DOHH2 (cell line): ENCODE measurements at regions not wholly inside any gene's neighbourhood (a gene's known extent, or its start where the extent isn't known, plus 50 kb on each side); places are given as distances from the start of the nearest gene placed in this dataset.

Source experiments
- EZH2phosphoT487 ChIP-seq: fragments of 200-600 bp; sonication (generic); IDR thresholded peaks from 2 replicates; pipeline ENCODE4 v1.6.1; 2017; ENCODE audit warnings: borderline replicate concordance, mild to moderate bottlenecking, antibody characterized with exemption, low read length, moderate library complexity, mixed read lengths
- TF ChIP-seq, protein P1 (sequence below): fragments of 200-600 bp; sonication (generic); IDR thresholded peaks from one replicate; pipeline ENCODE4 v1.5.1; 2014; ENCODE audit warnings: antibody characterized with exemption, mild to moderate bottlenecking, low read depth, low read length; ENCODE audit not compliant: poor library complexity, severe bottlenecking

DNA sequence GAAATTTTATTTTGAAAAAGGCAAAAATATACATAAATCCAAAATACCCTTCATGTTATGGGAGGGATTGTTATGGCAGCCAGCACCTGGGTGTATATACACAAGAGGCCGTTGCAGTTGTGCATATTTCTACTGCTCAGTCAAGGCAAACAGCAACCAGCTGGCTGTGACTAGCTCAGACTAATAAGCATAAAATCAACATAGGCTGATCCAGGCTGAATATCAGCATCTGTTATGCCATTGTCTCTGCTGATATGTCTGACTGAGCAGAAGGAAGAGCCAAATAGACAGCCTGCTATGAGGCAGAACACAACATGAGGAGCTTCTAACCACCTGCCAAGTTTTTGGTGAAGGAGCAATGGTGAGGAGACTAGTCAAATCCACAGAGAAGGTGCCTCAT is 457.5 kb upstream of the ALCAM start:
- TF ChIP-seq, protein P1, sequence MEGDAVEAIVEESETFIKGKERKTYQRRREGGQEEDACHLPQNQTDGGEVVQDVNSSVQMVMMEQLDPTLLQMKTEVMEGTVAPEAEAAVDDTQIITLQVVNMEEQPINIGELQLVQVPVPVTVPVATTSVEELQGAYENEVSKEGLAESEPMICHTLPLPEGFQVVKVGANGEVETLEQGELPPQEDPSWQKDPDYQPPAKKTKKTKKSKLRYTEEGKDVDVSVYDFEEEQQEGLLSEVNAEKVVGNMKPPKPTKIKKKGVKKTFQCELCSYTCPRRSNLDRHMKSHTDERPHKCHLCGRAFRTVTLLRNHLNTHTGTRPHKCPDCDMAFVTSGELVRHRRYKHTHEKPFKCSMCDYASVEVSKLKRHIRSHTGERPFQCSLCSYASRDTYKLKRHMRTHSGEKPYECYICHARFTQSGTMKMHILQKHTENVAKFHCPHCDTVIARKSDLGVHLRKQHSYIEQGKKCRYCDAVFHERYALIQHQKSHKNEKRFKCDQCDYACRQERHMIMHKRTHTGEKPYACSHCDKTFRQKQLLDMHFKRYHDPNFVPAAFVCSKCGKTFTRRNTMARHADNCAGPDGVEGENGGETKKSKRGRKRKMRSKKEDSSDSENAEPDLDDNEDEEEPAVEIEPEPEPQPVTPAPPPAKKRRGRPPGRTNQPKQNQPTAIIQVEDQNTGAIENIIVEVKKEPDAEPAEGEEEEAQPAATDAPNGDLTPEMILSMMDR = no peak
- no peak for TF ChIP-seq EZH2phosphoT487
